PC-3 (cell line): ENCODE measurements at regions not wholly inside any gene's neighbourhood (a gene's known extent, or its start where the extent isn't known, plus 50 kb on each side); places are given as distances from the start of the nearest gene placed in this dataset.

Source experiments
- CTCF ChIP-seq: fragments of 300-600 bp; sonication (generic); conservative IDR thresholded peaks from 2 replicates; pipeline ENCODE4 v1.5.1; 2017; ENCODE audit warnings: antibody characterized with exemption, low read depth, mild to moderate bottlenecking, low read length
- EZH2phosphoT487 ChIP-seq: fragments of 300-600 bp; sonication (generic); IDR thresholded peaks from 2 replicates; pipeline ENCODE4 v1.6.1; 2018; ENCODE audit warnings: mild to moderate bottlenecking, antibody characterized with exemption, low read length, borderline replicate concordance

- TF ChIP-seq CTCF, result no peak
- TF ChIP-seq EZH2phosphoT487, result no peak
Measured at GRCh38 chr11:101797335-101797734, 117.5 kb upstream of the CEP126 start.
